Adrenal gland (tissue), 9 donors: ENCODE measurements at regions not wholly inside any gene's neighbourhood (a gene's known extent, or its start where the extent isn't known, plus 50 kb on each side); places are given as distances from the start of the nearest gene placed in this dataset.

Experiments used
- DNase-seq, 7 donors: peaks; one replicate each; pipeline ENCODE4 v3.0.0-alpha.2; 2019 to 2020
- H3K27ac ChIP-seq, 5 donors: fragments of 200-600 bp; sonication (generic) in 4 of 5; 1 replicate in 3 of 5; 2 replicates in 2 of 5; pipeline versions ENCODE4 v1.5.1 to v1.8.0; 2016 to 2020; ENCODE audit warnings: mild to moderate bottlenecking in 1 of 5
- H3K27me3 ChIP-seq: fragments of 200-600 bp; 2 replicates; pipeline ENCODE4 v1.8.0; 2021
- H3K36me3 ChIP-seq, 2 donors: fragments of 200-600 bp; replicated peaks in 1 of 2; 1 replicate in 1 of 2; 2 replicates in 1 of 2; pipeline versions ENCODE4 v1.5.1 to v1.8.0; 2018 to 2022
- H3K4me1 ChIP-seq, 2 donors: fragments of 200-600 bp; replicated peaks in 1 of 2; 1 replicate in 1 of 2; 2 replicates in 1 of 2; pipeline versions ENCODE4 v1.5.1 to v1.8.0; 2018 to 2021
- H3K4me3 ChIP-seq, 4 donors: fragments of 200-600 bp; sonication (generic) in 3 of 4; one replicate each; pipeline ENCODE4 v1.5.1; 2016 to 2018
- H3K9me3 ChIP-seq, 3 donors: fragments of 200-600 bp; sonication (generic) in 1 of 3; replicated peaks in 1 of 3; 1 replicate in 2 of 3; 2 replicates in 1 of 3; pipeline versions ENCODE4 v1.5.1 to v1.8.0; 2016 to 2021
- POLR2A ChIP-seq, 2 donors: fragments of 450-650 bp; IDR thresholded peaks; one replicate each; pipeline ENCODE4 v1.6.1; 2017; ENCODE audit warnings: antibody characterized with exemption in 2 of 2, mild to moderate bottlenecking in 2 of 2, moderate library complexity in 1 of 2
- WGBS, 4 donors: extraction: QIAGEN DNeasy Blood & Tissue Kit in 2 of 4; methylation state at CpG; one replicate each; pipeline versions ENCODE4 v1.1.5 to v1.1.7; 2013 to 2017; 5-methylcytosine and 5-hydroxymethylcytosine counted together
- intact Hi-C, 2 donors: fragments of 100-400 bp; cut with DNase I; formaldehyde crosslinking; loops; one replicate each; pipeline versions ENCODE4 v1.14.1 to v1.15.0; 2022 to 2023
- TF ChIP-seq, protein P1 (sequence below), 6 experiments: fragments of 450-650 bp in 4 of 6; fragments of 200-600 bp in 2 of 6; sonication (generic) in 1 of 6; IDR thresholded peaks; 1 replicate in 5 of 6; 2 replicates in 1 of 6; pipeline versions ENCODE4 v1.5.1 to v1.8.0; 2016 to 2021; ENCODE audit warnings: antibody characterized with exemption in 6 of 6, mild to moderate bottlenecking in 2 of 6, moderate library complexity in 1 of 6
- donor health status: healthy with polysubstance abuse.
- donor health status: Bipolar disorder and iron deficiency.
- donor health status: DM: yes; HTN: yes; CAD: no.
- donor health status: DM: no; HTN: no; CAD: no.
- donor health status: DM: no; HTN: no; CAD: no.

DNA sequence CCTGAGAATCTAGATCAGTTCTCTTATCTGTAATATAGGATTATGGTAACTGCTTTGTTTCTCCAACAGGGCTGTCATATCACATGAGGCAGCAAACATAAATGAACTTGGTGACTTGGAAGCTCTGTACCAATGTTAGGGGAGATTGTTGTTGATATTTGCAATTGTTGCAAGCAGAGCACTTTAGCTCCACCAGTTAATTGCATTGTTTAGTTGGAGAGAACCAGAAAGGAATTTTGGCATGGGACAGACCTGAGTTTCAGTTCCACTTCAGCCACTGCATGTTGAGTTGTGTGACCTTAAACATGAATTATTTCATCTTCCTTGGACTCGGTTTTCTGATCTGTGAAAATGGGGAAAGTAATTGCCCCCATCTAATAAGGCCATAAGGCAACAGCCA, 142.3 kb upstream of the JUN start:
- Histone ChIP-seq H3K4me1 (peaks cover 6 to 11% of the 10 kb centered on the region in 2 donors), H3K4me3 (no peak overlapping the region), H3K36me3 (no peaks in the 10 kb centered on the region), H3K9me3 (no peaks in the 10 kb centered on the region), H3K27ac (no peak overlapping the region), H3K27me3 (no peaks in the 10 kb centered on the region)
- no peak for DNase-seq
- intact Hi-C loops, result no loop called here
- WGBS, 4 donors, result 45 to 74% (median 50%) methylated on average over 1 of the region's 1 CpG
- no peak for TF ChIP-seq POLR2A (IDR thresholded peaks at IDR 0.05)
- TF ChIP-seq, protein P1, sequence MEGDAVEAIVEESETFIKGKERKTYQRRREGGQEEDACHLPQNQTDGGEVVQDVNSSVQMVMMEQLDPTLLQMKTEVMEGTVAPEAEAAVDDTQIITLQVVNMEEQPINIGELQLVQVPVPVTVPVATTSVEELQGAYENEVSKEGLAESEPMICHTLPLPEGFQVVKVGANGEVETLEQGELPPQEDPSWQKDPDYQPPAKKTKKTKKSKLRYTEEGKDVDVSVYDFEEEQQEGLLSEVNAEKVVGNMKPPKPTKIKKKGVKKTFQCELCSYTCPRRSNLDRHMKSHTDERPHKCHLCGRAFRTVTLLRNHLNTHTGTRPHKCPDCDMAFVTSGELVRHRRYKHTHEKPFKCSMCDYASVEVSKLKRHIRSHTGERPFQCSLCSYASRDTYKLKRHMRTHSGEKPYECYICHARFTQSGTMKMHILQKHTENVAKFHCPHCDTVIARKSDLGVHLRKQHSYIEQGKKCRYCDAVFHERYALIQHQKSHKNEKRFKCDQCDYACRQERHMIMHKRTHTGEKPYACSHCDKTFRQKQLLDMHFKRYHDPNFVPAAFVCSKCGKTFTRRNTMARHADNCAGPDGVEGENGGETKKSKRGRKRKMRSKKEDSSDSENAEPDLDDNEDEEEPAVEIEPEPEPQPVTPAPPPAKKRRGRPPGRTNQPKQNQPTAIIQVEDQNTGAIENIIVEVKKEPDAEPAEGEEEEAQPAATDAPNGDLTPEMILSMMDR (IDR thresholded peaks at IDR 0.05), result no peak

- 80 to 89% (median 84%) methylated on average over 4 of the region's 4 CpGs for WGBS, 4 donors
- H3K4me1 ChIP-seq, result peaks cover 6 to 9% of the 10 kb centered on the region in 2 donors
- no peaks in the 10 kb centered on the region for H3K27me3 ChIP-seq
- no peak overlapping the region for H3K27ac ChIP-seq
- TF ChIP-seq, protein P1 (IDR thresholded peaks at IDR 0.05), result no peak
- no peak for TF ChIP-seq POLR2A (IDR thresholded peaks at IDR 0.05)
- H3K4me3 ChIP-seq, result no peak overlapping the region
- H3K36me3 ChIP-seq, result no peaks in the 10 kb centered on the region
- no peak for DNase-seq
- H3K9me3 ChIP-seq, result no peaks in the 10 kb centered on the region
- intact Hi-C loops, result no loop called here
Observed at GRCh38 chr1:58927041-58927721, 143.3 kb upstream of the JUN start.

DNA sequence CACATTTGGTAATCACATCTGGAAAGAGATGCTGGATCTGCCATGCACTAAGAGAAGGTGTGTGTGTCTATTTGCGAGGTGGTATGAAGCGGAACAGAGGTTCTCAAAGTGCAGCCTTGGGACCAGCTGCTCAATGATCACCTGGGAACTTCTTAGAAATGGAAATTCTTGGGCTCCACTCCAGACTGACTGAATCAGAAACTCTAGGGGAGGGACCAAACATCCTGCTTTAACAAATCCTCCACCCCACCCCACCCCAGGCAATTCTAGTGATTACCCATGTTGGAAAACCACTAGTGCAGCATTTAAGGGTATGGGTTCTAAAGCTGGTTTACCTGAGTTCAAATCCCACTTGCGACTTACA, 143.9 kb upstream of the JUN start:
- 91 to 100% (median 93%) methylated on average over 3 of the region's 3 CpGs for WGBS, 4 donors
- H3K9me3 ChIP-seq, result no peaks in the 10 kb centered on the region
- no peaks in the 10 kb centered on the region for H3K36me3 ChIP-seq
- H3K27ac ChIP-seq, result no peak overlapping the region
- TF ChIP-seq POLR2A (IDR thresholded peaks at IDR 0.05), result no peak
- TF ChIP-seq, protein P1 (IDR thresholded peaks at IDR 0.05), result no peak
- H3K4me3 ChIP-seq, result no peak overlapping the region
- DNase-seq, result no peak
- intact Hi-C loops, result no loop called here
- H3K27me3 ChIP-seq, result no peaks in the 10 kb centered on the region
- H3K4me1 ChIP-seq, result peaks cover 4 to 6% of the 10 kb centered on the region in 2 donors

DNA sequence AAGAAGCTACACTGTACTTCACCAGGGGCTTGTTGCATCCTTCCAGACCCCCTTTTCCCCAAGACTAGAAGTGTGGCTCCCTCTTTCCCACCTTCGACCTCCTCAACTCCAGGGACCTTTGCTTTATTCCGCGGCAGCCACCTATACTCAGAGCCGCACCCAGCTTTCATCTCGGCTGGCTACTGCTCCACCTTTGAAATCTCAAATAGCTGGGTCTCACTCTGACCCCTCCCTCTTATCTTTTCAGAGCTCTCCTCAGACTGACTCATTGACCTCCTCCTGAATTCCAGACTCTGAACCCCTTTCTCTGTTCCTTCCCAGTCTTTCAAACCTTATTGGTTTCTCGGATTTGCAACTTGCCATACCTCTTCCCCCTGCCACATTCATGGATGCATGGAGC, 144.7 kb upstream of the JUN start:
- no peaks in the 10 kb centered on the region for H3K36me3 ChIP-seq
- 87 to 93% (median 89%) methylated on average over 6 of the region's 6 CpGs for WGBS, 4 donors
- H3K27ac ChIP-seq, result no peak overlapping the region
- intact Hi-C loops, result no loop called here
- no peaks in the 10 kb centered on the region for H3K9me3 ChIP-seq
- H3K4me1 ChIP-seq, result peaks cover 0 to 4% of the 10 kb centered on the region in 2 donors
- no peak overlapping the region for H3K4me3 ChIP-seq
- TF ChIP-seq, protein P1 (IDR thresholded peaks at IDR 0.05), result no peak
- no peak for TF ChIP-seq POLR2A (IDR thresholded peaks at IDR 0.05)
- no peak for DNase-seq
- no peaks in the 10 kb centered on the region for H3K27me3 ChIP-seq
